Amygdala (tissue), 56 donors: ENCODE measurements at regions not wholly inside any gene's neighbourhood (a gene's known extent, or its start where the extent isn't known, plus 50 kb on each side); places are given as distances from the start of the nearest gene placed in this dataset.
A peak's percentile ranks its signal among the peaks of the same experiment; 100 is the strongest.

Source experiments
- DNase-seq, 56 donors: peaks; one replicate each; lab custom pipeline; 2025; lab: John Stamatoyannopoulos, UW

- no peak for DNase-seq
Measured at GRCh38 chr20:21002486-21002885, 103.7 kb downstream of the LINC00237 start.

DNA sequence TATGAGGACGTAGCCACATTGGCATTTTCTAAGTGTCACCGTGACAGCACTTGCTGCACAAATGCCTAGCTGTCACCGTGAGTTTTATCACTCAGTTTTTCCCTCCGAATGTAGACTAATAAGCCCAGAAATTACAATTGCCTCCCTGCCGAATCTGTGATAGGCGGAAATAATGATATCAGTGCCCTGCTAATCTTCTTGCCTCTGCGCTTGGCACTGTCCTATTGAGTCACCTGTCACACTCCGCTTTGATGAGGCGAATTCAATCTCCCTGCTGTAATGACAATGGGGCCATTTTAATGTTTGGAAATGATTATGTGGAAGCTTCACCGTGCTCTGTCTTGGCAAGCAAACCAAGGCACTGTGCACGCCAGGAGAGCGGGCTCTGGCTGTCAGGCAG is 112.8 kb downstream of the LINC00237 start:
- DNase-seq: no peak

GRCh38 chr20:20992686-20993360 is 113.3 kb downstream of the LINC00237 start:
- DNase-seq: no peak

DNA sequence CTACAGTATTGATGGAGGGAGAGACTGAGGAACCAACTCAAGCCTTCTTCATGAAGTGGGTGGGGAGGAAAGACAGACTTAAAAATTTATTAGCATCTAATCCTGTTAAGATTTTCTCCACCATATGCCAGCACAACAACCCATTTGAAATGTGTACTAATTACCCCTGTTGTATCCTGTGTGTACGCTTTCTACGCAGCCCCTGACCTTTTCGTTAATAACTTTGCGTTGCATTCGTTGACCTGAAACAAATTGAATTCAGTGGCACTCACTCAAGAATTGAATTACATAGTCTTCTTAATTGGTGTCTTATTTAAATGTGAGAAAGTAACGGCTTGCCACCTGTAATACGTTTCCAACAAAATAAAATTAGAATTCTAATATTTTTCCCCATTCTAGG is 113.9 kb downstream of the LINC00237 start:
- no peak for DNase-seq

DNA sequence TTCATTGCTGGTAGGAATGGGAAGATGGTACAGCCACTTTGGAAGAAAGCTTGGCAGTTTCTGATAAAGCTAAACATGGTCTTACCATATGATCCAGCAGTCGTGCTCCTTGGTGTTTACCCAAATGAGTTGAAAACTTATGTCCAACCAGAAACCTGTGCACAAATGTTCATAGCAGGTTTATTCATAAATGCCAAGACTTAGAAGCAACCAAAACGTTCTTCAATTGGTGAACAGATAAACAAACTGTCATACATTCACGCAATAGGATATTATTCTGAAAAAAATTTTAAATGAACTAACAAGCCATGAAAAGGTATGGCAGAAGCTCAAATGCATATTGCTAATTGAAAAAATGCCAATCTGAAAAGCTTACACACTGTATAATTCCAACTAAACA is 117.1 kb downstream of the LINC00237 start:
- no peak for DNase-seq

DNA sequence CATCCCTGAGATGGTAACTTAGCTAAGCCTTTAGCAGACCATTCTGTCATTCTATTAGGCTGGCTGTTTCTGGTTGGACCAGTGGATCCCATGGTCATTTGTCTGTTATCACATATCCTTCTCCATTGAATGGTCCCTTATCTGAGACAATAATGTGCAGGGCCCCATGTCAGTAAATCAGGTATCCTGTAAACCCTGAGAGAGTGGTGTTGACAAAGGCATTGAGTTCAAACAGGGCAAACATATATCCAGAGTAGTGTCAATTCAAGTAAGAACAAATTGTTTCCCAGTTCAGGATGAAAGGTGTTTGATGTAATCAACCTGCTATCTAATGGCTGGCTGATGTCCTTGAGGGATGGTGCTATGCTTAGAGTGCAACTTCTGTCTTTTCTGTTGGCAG is 126.2 kb downstream of the LINC00237 start:
- DNase-seq: no peak

GRCh38 chr20:20977786-20978185 is 128.4 kb downstream of the LINC00237 start:
- DNase-seq: no peak

GRCh38 chr20:20972490-20972889 is 133.7 kb downstream of the LINC00237 start:
- DNase-seq: no peak

- DNase-seq: no peak
Measured at GRCh38 chr20:20971810-20972209, 134.3 kb downstream of the LINC00237 start.

DNA sequence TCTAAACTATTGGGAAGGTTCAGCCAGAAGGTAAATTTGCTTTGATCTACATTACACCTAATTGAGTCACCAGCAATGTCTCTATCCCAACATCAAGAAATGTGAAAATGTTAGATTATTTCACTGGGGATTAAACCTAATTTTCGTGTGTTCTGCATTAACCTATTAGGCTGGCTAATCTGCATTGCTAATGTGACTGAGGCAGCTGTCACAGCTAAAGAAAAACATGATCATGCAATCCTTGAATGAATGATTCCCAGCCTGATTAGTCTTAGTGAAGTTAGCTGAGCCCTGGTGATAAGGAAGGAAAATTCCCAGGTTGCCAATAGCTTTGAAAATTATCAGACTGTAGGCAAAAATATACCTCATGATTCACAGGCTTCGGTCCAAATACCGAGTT is 135.3 kb downstream of the LINC00237 start:
- no peak for DNase-seq

- DNase-seq: no peak
Measured at GRCh38 chr20:20969701-20970280, 136.4 kb downstream of the LINC00237 start.

GRCh38 chr20:20967564-20968184 is 138.5 kb downstream of the LINC00237 start:
- DNase-seq: no peak

GRCh38 chr20:20966171-20966570 is 140.0 kb downstream of the LINC00237 start:
- DNase-seq: no peak

- DNase-seq: no peak
Measured at GRCh38 chr20:20959031-20959755, 147.0 kb downstream of the LINC00237 start.

DNA sequence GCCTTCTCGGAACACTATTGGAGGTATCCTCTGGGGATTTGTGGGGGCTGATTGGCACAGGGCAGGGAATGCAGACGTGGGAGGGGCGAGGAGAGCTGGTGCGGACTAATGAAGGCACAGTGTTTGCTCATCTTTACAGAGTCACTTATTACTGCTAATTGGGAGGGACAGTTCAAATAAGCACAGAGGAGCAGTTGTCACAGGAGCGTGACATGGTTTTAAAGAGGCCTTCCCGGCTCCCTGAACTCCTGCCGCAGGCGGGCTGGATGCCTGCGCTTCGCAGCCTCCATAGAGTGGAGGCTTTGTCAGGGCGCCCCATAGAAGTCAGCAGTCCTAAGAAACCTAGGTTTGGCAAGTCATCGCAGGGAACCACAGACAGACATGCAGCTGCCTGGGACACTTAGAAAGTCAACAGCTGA is 149.6 kb downstream of the LINC00237 start:
- peak in 50 of 56 donors; percentile 6 to 71 (median 38) for DNase-seq

DNA sequence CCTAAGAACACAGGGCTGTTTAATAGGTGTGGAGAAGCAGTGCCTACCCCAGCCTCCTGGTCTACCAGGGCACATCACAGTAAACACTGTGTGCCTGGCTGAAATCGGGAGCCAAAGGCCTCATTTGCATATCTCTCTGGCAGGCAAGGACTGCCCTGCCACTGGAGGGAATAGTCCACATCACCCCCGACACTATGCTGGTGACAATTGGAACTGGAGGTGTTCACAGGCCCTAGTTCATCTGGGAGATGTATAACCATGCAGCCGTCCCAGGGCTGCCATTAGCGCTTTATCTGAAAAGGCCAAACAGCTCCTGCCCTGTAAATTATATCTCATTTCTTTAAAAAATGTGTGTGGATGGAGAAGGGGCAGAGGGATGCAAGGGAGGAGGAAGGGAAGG is 150.3 kb downstream of the LINC00237 start:
- DNase-seq: peak in 2 of 56 donors; percentile 1

DNA sequence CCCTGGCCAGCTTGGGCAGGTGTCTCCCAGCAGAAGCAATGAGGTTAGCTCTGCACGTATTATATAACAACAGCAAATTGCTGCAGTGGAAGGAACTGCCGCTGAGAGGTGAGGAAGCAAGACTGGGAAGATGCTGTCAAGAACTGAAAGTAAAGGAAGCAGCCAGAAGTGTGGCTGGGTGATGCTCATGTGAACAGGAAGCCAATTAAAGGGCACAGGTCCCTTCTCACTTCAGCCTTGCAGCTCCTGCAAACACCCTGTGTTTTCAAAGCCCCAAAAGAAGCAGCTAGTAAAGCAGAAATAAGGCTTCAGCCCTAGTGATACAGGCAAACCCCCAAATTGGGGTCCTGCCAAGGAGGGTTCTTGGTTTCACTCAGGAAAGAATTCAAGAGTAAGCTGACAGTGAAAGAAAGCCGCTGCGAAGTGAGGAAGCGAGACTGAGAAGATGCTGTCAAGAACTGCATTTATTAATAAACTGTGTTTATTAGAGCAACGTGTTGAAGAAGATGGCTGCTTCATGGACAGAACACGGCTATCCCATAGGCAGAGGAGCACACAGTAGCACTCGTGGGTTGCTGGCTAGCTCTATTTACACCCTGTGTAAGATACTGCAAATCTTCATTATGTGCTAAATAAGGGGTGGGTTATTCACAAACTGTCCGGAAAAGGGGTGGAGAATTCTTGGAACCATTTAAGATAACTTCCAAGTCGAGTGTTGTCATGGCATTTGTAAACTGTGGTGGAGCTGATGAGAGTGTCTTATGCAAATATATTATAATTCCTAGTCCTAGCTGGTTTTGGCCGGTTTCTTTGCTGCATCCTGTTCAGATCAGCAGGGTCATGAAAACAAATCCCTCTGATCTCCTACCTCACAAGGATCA is 152.2 kb downstream of the LINC00237 start:
- peak in 1 of 56 donors; percentile 10 for DNase-seq

- no peak for DNase-seq
Measured at GRCh38 chr20:20950620-20951019, 155.5 kb downstream of the LINC00237 start.

DNA sequence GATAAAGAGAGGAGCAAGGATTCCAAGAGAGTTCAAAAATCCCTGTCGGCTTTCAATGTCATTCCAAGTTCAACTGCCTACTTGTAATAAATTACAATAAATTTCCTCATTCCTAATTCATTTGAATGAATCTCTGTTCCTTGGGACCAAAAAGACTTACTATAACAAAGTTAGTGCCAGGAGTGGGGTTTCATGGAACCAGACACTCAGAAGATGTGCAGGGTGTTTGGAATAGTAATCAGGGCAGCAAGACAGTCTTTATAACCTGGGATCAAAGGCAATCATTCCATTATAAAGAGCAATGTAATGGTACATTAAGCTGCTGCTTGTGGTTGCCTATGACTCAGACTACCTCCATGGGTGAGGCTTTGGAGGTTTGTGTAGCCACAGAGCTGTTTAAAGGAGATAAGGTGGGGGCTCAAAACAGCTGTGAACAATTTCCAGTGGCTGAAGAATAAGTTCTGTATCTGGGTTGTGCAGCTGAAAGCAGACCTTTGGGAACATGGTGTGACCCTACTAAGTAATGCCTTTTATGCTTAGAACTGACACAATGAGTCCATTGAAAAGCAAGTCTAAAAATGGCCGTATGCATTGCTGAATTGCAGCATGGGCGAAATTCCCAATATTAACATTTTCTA is 159.9 kb downstream of the LINC00237 start:
- no peak for DNase-seq

- no peak for DNase-seq
Measured at GRCh38 chr20:20941468-20941889, 164.7 kb downstream of the LINC00237 start.
